Left cardiac atrium (tissue), 4 donors: ENCODE measurements at regions not wholly inside any gene's neighbourhood (a gene's known extent, or its start where the extent isn't known, plus 50 kb on each side); places are given as distances from the start of the nearest gene placed in this dataset.
"Not testable (repeated sequence)": the region's sequence is repeated elsewhere in the genome, so short reads cannot be mapped to it uniquely, and the experiment has no call there.

ENCODE experiments used
- ATAC-seq, 2 donors: fragments of 200-7000 bp; cut with Tn5 transposase; one replicate each; pipeline ENCODE4 v1.9.1; 2020; ENCODE audit warnings: mild to moderate bottlenecking in 2 of 2, moderate library complexity in 2 of 2
- DNase-seq: peaks from one replicate; pipeline ENCODE4 v3.0.0-alpha.2; 2020
- intact Hi-C, 2 donors: fragments of 100-400 bp; cut with DNase I; formaldehyde crosslinking; loops; one replicate each; pipeline versions ENCODE4 v1.14.1 to v1.15.1; 2022 to 2023
- donor health status: DM: no; HTN: yes; CAD: no.
- donor health status: DM: no; HTN: yes; CAD: no; lungs with severe emphysema.
- donor health status: DM: yes; HTN: yes; CAD: no.
- donor health status: Dilated cardiomyopathy.

GRCh38 chr6:26270903-26271667, 93.9 kb upstream of the BTN3A2 start:
- intact Hi-C loops: no loop called here
- DNase-seq (peak; percentile 56), ATAC-seq (peak; percentile 47 to 51)

GRCh38 chr6:26271668-26272024, 93.4 kb upstream of the BTN3A2 start:
- intact Hi-C loops: no loop called here
- DNase-seq (no peak), ATAC-seq (no peak)

GRCh38 chr6:26272171-26272637, 92.8 kb upstream of the BTN3A2 start:
- peak; percentile 46 for DNase-seq
- intact Hi-C loops: no loop called here

GRCh38 chr6:26273673-26274588, 91.1 kb upstream of the BTN3A2 start:
- no peak for DNase-seq
- intact Hi-C loops: no loop called here
- ATAC-seq: no peak

More at GRCh38 chr6:26272171-26272637, 92.8 kb upstream of the BTN3A2 start:
- peak; percentile 18 to 43 for ATAC-seq

- intact Hi-C loops: no loop called here
- ATAC-seq: no peak
- no peak for DNase-seq
Measured at GRCh38 chr6:26275663-26276062, 89.3 kb upstream of the BTN3A2 start.

- ATAC-seq: no peak
- intact Hi-C loops: no loop called here
- DNase-seq: no peak
Measured at GRCh38 chr6:26276841-26277648, 88.0 kb upstream of the BTN3A2 start.

GRCh38 chr6:26278536-26278935, 86.5 kb upstream of the BTN3A2 start:
- DNase-seq: no peak
- intact Hi-C loops: no loop called here
- no peak for ATAC-seq

- ATAC-seq, intact Hi-C loops, DNase-seq: not testable (repeated sequence)
Measured at GRCh38 chr6:26279371-26279770, 85.6 kb upstream of the BTN3A2 start.

GRCh38 chr6:26280407-26280806, 84.6 kb upstream of the BTN3A2 start:
- intact Hi-C loops: no loop called here
- ATAC-seq (no peak), DNase-seq (no peak)

- peak; percentile 67 for DNase-seq
- ATAC-seq: peak; percentile 21 to 29
- intact Hi-C loops: no loop called here
Measured at GRCh38 chr6:26284537-26285142, 80.4 kb upstream of the BTN3A2 start.

GRCh38 chr6:26285143-26286134, 79.6 kb upstream of the BTN3A2 start:
- peak; percentile 98 for DNase-seq
- ATAC-seq: peak; percentile 94 to 97
- intact Hi-C loops: no loop called here

- intact Hi-C loops: no loop called here
- DNase-seq (no peak), ATAC-seq (peak; percentile 63 to 76)
Measured at GRCh38 chr6:26286168-26286877, 78.7 kb upstream of the BTN3A2 start.

- no peak for ATAC-seq
- no peak for DNase-seq
- intact Hi-C loops: no loop called here
Measured at GRCh38 chr6:26288155-26288554, 76.8 kb upstream of the BTN3A2 start.

- intact Hi-C loops: no loop called here
- ATAC-seq (no peak), DNase-seq (no peak)
Measured at GRCh38 chr6:26290941-26291340, 74.1 kb upstream of the BTN3A2 start.

GRCh38 chr6:26292709-26293108, 72.3 kb upstream of the BTN3A2 start:
- DNase-seq (no peak), ATAC-seq (no peak)
- intact Hi-C loops: no loop called here

- intact Hi-C loops: no loop called here
- no peak for DNase-seq
- no peak for ATAC-seq
Measured at GRCh38 chr6:26294302-26294701, 70.7 kb upstream of the BTN3A2 start.
